Islet precursor cell (in vitro differentiated cells): ENCODE measurements at regions not wholly inside any gene's neighbourhood (a gene's known extent, or its start where the extent isn't known, plus 50 kb on each side); places are given as distances from the start of the nearest gene placed in this dataset.
"Not testable (repeated sequence)": the region's sequence is repeated elsewhere in the genome, so short reads cannot be mapped to it uniquely, and the experiment has no call there.

Experiments used
- DNase-seq: peaks from one replicate; pipeline ENCODE4 v3.0.0-alpha.2; 2018

DNA sequence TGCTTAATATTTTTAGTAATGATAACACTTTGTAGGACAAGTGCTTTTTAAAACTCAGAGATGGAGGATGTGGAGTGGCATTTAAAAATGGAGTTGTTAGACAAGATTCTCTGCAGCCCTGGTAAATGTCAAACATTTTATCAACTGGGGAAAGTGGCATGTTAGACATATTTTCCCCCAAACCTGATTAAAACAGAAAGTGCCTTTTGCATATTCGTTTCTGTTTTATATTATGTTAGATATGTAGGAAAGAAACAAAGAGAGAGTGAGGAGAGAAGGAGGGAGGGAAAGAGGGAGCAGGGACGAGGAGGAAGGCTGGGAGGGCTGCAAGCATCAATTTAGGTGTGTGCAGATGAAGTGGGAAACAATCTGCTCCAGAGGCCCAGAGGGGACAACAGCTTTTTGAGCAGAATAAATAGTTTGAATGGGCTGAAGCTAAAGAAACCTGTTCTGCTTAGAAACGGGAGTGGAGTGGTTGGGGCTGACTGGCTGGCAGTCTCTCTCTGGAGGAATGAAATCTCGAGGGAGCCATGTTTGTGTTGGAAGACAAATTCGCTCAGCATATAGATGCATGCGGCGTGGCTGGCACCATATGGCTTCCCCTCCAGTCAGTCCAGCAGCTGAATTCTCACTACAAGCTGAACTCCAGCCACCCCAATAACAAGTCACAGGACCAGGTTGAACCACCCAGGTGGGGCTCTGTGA is 502.2 kb downstream of the AJAP1 start:
- no peak for DNase-seq

GRCh38 chr1:5151511-5151910 is 497.1 kb downstream of the AJAP1 start:
- no peak for DNase-seq

DNA sequence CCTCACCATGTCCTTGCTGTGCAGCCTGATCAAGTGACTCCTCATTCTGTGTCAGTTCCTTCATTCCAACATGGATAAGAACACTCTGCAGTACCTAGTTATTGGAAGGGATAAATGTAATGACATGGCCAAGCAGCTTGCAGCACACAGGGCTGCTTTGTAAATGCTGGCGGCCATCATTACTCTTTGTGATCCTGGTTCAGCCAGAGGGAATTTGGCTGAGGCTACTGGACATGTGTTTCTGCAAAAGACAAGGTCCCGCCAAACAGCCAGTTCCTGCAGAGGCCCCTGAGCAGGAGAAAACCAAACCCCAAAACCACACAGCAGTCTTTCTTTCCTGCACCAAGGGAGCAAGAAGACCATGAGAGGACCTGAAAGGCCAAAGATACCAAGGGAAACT is 495.8 kb downstream of the AJAP1 start:
- no peak for DNase-seq

DNA sequence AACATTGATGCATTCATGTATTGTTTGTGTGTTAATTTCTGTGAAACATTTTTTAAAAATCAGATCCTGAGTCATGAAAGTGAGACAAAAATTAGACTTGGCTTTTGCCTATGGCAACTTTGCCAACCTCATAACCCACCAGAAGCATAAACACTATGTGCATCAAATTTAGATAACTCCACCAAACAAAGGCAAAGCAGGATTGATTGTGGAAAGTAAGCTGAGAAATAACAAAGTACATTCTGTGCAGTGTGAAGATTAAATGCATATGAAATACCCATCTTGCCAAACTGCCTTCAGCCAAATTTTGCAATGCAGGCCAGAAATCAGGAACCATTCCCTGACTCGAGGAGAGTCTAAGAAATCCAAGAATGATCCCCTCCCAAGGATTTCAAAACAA is 493.4 kb downstream of the AJAP1 start:
- DNase-seq = no peak

DNA sequence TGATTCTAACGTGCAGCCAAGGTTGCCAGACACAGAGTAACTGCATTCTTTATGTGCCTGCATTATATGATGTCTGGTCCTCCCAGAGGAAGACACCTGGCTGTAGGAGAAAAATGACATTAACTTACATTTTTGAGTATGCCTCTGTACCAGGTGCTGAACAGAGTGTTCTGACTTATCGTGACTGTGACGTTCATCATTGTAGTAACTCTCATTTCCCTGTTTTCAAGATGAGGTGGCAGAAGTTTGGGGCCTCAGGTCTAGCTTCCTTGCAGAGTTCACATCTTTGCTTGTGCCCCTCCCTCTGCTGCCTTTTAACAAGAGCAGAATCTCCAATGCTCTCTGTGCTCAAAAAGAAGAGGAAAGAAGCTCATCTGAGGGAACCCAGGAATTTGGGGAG is 488.0 kb downstream of the AJAP1 start:
- DNase-seq = no peak

GRCh38 chr1:5141750-5142149 is 487.3 kb downstream of the AJAP1 start:
- no peak for DNase-seq

DNA sequence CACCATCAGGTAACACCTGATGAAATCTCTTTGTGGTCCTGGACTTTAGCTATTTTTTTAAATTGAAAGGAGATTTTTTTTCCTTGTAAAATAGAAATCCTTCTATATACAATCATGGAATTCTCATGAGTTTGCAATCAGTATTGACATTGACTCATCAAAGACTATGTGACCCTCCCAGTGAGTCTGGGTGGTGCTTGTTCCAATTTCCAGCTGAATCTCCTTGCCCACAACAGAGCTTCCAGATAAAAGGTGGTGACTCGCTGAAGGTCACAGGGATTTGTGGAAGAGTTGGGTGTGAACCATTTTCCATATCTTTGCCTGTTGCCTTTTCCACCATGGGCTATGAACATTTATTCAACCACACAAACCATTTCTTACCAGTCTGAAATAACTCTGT is 486.6 kb downstream of the AJAP1 start:
- no peak for DNase-seq

- no peak for DNase-seq
These were observed 485.7 kb downstream of the AJAP1 start for GRCh38 chr1:5140136-5140535.

DNA sequence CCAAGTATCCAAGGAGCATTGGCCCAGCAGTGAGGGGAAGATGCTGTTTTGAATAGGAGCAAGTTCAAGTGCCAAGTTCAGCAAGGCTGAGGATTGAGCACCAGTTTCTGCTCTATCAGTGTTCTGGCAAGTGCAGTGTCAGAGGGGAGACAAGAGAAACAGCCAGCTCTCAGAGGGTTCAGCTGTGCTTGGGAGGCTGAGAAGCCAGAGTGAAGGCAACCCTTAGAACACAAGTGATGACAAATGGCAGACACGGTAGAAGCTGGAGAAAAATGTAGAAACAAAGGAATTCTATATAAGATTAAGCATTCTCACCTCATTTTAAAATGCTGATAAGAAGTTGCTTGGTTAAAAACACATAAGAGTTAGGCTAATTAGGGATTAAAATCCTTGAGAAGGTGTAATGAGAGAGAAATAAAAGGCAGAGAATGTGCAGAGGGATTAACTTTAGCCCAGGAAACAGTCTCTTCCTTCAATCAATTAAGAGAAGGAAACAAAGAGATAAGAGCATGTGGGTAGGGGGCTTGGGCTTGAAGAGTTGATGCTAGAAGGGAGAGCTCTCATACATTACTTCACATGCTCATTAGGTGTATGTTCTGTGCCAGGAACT is 475.4 kb downstream of the AJAP1 start:
- DNase-seq = no peak

DNA sequence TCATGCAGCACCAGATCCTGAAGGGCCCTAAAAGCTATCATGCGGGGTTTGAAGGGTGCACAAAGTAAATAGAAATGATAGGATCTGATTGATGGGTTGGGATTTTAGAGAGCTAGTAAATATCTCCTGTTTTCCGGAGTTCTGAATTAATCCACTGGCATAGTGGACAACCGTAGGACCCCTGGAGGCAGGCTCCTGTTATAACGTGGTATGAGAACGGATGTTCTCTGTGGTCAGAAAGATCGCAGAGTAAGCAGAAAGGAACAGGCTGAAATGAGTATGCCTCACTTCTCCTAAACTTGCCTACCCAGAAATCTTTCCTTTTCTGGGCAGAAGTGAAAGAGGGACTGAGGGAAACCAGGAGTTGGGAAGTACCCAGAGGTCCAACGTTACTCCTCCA is 470.8 kb downstream of the AJAP1 start:
- no peak for DNase-seq

DNA sequence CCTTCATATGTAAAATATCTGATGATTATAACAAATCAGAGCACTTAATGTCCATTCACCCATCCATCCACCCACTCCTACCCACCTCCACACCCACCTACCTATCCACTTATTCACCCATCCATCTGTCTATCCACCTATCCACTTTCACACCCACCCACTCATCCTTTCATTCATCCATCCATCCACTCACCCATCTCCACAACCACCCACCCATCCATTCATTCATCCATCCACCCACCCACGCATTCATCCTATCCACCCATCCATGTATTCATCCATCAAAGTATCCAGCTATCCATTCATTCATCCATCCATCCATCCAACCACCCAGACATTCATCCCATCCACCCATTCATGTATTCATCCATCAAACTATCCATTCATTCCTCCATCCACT is 466.1 kb downstream of the AJAP1 start:
- no peak for DNase-seq

- DNase-seq = peak; percentile 68
These were observed 465.2 kb downstream of the AJAP1 start for GRCh38 chr1:5119366-5120234.

- DNase-seq = not testable (repeated sequence)
These were observed 464.4 kb downstream of the AJAP1 start for GRCh38 chr1:5118771-5119170.

DNA sequence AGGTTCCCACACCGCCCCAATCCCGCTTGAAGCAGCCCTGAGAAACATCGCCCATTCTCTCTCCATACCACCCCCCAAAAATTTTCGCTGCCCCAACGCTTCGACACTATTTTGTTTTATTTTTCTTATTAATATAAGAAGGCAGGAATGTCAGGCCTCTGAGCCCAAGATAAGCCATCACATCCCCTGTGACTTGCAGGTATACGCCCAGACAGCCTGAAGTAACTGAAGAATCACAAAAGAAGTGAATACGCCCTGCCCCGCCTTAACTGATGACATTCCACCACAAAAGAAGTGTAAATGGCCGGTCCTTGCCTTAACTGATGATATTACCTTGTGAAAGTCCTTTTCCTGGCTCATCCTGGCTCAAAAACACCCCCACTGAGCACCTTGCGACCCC is 463.9 kb downstream of the AJAP1 start:
- not testable (repeated sequence) for DNase-seq

- DNase-seq = no peak
These were observed 457.2 kb downstream of the AJAP1 start for GRCh38 chr1:5111581-5111980.

DNA sequence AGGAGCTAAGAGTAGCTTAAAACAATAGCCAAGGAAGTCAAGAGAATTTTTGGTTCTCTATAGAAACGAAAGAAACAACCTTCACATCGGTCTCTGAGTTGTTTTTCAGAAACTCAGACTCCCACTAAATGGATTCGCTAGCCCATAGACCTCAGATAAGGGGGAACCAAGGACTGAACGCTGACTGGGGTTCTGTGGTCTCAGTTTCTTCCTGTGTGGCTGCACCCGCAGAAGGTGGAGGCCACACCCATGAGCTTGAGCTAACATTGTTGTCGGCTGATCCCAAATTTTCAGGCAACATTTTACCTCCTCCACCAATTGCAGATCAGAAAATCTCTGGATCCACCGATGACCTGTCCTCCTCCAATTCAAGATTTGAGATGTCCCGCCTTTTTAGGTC is 456.1 kb downstream of the AJAP1 start:
- no peak for DNase-seq

- no peak for DNase-seq
These were observed 455.2 kb downstream of the AJAP1 start for GRCh38 chr1:5109633-5110032.

DNA sequence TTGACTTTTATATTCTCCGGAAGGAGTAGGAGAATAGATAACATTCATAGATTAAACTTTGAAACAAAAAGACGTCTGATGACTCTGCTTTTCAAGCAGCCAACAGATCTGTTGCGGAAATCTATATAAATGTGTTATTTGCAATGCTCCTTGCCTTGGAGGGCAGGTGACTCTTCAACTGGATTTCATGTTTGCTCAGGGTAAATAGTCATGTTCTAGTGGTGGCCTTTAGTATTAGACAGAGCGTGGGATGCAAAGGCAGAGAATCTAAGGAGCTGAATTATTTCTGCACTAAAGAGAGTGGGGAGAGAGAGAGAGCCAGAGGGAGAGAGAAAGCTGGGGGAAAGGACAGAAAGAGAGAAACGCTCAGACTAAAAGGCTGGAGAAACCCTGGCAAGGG is 454.3 kb downstream of the AJAP1 start:
- no peak for DNase-seq

GRCh38 chr1:5105744-5106143 is 451.3 kb downstream of the AJAP1 start:
- no peak for DNase-seq

GRCh38 chr1:5099558-5099957 is 445.1 kb downstream of the AJAP1 start:
- peak; percentile 57 for DNase-seq

DNA sequence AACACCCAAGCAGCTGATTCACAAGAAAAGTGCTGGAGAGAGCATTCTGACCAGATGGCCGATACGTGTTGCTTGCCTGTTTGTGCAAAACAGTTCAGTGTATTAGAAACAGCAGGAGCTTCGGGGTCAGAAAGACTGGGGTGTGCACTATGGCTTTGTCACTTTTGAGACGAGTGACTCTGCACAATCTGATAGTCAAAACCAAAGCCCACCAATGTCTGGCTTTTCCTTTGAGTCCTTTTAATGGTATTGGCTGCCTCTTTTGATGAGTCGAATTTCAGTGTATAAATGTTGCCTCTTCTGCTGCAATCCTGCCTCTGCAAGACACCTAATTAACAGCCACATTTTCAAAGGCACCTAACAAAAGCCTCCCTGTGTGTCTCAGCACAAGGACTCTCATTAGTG is 444.6 kb downstream of the AJAP1 start:
- no peak for DNase-seq

GRCh38 chr1:5093042-5093441 is 438.6 kb downstream of the AJAP1 start:
- no peak for DNase-seq

DNA sequence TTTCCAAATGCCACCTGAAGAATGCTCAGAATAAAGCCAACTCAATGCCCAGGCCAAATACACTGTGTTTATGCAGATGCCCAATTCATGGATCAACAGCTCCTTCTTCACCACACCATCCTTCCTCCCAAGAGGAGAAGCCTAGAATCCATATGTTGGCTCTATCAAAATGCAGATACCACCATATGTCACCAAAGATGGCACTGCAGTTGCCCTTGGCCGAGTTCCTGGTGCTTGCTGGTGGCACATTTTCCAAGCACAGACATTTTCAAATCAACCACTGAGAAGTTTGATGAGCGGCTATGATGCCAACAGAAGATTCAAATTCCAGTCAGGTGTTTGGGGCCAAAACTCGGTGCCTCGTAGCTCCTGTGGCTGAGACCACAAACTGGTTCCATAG is 430.3 kb downstream of the AJAP1 start:
- DNase-seq = no peak

DNA sequence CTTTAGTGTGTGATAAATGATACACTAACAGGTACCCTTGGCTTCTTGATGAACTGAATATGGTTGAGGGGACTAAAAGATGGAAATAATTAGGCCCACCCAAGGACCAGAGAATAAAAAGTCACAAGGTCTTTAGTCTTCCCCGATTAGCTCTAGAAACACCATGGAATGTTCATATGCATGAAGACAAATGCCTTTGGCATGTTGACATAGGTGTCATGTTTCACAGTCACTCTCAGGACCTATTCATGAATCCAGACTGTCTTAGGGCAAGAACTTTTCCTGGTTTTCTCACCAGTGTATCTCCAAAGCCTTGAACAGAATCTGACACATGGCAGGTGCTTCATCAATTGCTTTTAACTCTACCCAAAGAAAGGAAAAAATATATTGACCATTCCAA is 412.8 kb downstream of the AJAP1 start:
- no peak for DNase-seq
